ENCODE measurements at regions not wholly inside any gene's neighbourhood (a gene's known extent, or its start where the extent isn't known, plus 50 kb on each side); places are given as distances from the start of the nearest gene placed in this dataset.

- Histone ChIP-seq H3F3A (ENCODE audit: control insufficient read depth, insufficient read depth) (no peaks in the 10 kb centered on the region), H3K4me3 (ENCODE audit: low read length) (no peak overlapping the region), H4K20me1 (ENCODE audit: control insufficient read depth, insufficient read depth, low read depth, low read length) (no peaks in the 10 kb centered on the region), H3K27ac (ENCODE audit: low read depth, low read length) (no peak overlapping the region), H3K9me3 (ENCODE audit: control insufficient read depth, insufficient read depth, low read length) (no peaks in the 10 kb centered on the region), H3K27me3 (ENCODE audit: control insufficient read depth, low read length) (no peaks in the 10 kb centered on the region), H3K4me2 (ENCODE audit: low read length) (no peak overlapping the region), H3K4me1 (ENCODE audit: control insufficient read depth, low read length) (no peaks in the 10 kb centered on the region), H3K36me3 (ENCODE audit: control insufficient read depth, low read length) (no peaks in the 10 kb centered on the region), H3K79me2 (ENCODE audit: control insufficient read depth, low read length) (no peaks in the 10 kb centered on the region), H3K9me2 (replicated peaks; ENCODE audit: control insufficient read depth, low read length) (no peaks in the 10 kb centered on the region)
- TF ChIP-seq EZH2phosphoT487 (IDR thresholded peaks at IDR 0.05; ENCODE audit: borderline replicate concordance, low read length) (no peak), CTCF (IDR thresholded peaks at IDR 0.05; ENCODE audit: low read depth, low read length, poor library complexity, severe bottlenecking) (no peak)
Observed at GRCh38 chr5:118606940-118607339, 381.4 kb downstream of the DTWD2 start.

GRCh38 chr5:118605761-118606160 lies 382.6 kb downstream of the DTWD2 start:
- no peaks in the 10 kb centered on the region for H3K4me1 ChIP-seq (ENCODE audit: control insufficient read depth, low read length)
- H3K9me2 ChIP-seq (replicated peaks; ENCODE audit: control insufficient read depth, low read length) = no peaks in the 10 kb centered on the region
- H3K4me3 ChIP-seq (ENCODE audit: low read length) = no peak overlapping the region
- H3K79me2 ChIP-seq (ENCODE audit: control insufficient read depth, low read length) = no peaks in the 10 kb centered on the region
- no peaks in the 10 kb centered on the region for H3K36me3 ChIP-seq (ENCODE audit: control insufficient read depth, low read length)
- no peaks in the 10 kb centered on the region for H4K20me1 ChIP-seq (ENCODE audit: control insufficient read depth, insufficient read depth, low read depth, low read length)
- no peaks in the 10 kb centered on the region for H3K9me3 ChIP-seq (ENCODE audit: control insufficient read depth, insufficient read depth, low read length)
- H3K27me3 ChIP-seq (ENCODE audit: control insufficient read depth, low read length) = no peaks in the 10 kb centered on the region
- TF ChIP-seq CTCF (IDR thresholded peaks at IDR 0.05; ENCODE audit: low read depth, low read length, poor library complexity, severe bottlenecking) = no peak
- TF ChIP-seq EZH2phosphoT487 (IDR thresholded peaks at IDR 0.05; ENCODE audit: borderline replicate concordance, low read length) = no peak
- no peak overlapping the region for H3K27ac ChIP-seq (ENCODE audit: low read depth, low read length)
- no peaks in the 10 kb centered on the region for H3F3A ChIP-seq (ENCODE audit: control insufficient read depth, insufficient read depth)
- H3K4me2 ChIP-seq (ENCODE audit: low read length) = no peak overlapping the region

- no peak overlapping the region for H3K4me3 ChIP-seq (ENCODE audit: low read length)
- no peaks in the 10 kb centered on the region for H3K9me2 ChIP-seq (replicated peaks; ENCODE audit: control insufficient read depth, low read length)
- no peaks in the 10 kb centered on the region for H3K27me3 ChIP-seq (ENCODE audit: control insufficient read depth, low read length)
- no peak for TF ChIP-seq EZH2phosphoT487 (IDR thresholded peaks at IDR 0.05; ENCODE audit: borderline replicate concordance, low read length)
- TF ChIP-seq CTCF (IDR thresholded peaks at IDR 0.05; ENCODE audit: low read depth, low read length, poor library complexity, severe bottlenecking) = no peak
- no peak overlapping the region for H3K4me2 ChIP-seq (ENCODE audit: low read length)
- no peaks in the 10 kb centered on the region for H3K79me2 ChIP-seq (ENCODE audit: control insufficient read depth, low read length)
- H3K27ac ChIP-seq (ENCODE audit: low read depth, low read length) = no peak overlapping the region
- no peaks in the 10 kb centered on the region for H3K9me3 ChIP-seq (ENCODE audit: control insufficient read depth, insufficient read depth, low read length)
- H3K4me1 ChIP-seq (ENCODE audit: control insufficient read depth, low read length) = no peaks in the 10 kb centered on the region
- no peaks in the 10 kb centered on the region for H4K20me1 ChIP-seq (ENCODE audit: control insufficient read depth, insufficient read depth, low read depth, low read length)
- no peaks in the 10 kb centered on the region for H3K36me3 ChIP-seq (ENCODE audit: control insufficient read depth, low read length)
- no peaks in the 10 kb centered on the region for H3F3A ChIP-seq (ENCODE audit: control insufficient read depth, insufficient read depth)
Observed at GRCh38 chr5:118604106-118604505, 384.2 kb downstream of the DTWD2 start.

- H3K9me3 ChIP-seq (ENCODE audit: control insufficient read depth, insufficient read depth, low read length) = no peaks in the 10 kb centered on the region
- no peaks in the 10 kb centered on the region for H3K79me2 ChIP-seq (ENCODE audit: control insufficient read depth, low read length)
- no peak overlapping the region for H3K4me2 ChIP-seq (ENCODE audit: low read length)
- TF ChIP-seq EZH2phosphoT487 (IDR thresholded peaks at IDR 0.05; ENCODE audit: borderline replicate concordance, low read length) = no peak
- TF ChIP-seq CTCF (IDR thresholded peaks at IDR 0.05; ENCODE audit: low read depth, low read length, poor library complexity, severe bottlenecking) = no peak
- H3K9me2 ChIP-seq (replicated peaks; ENCODE audit: control insufficient read depth, low read length) = no peaks in the 10 kb centered on the region
- H3K4me3 ChIP-seq (ENCODE audit: low read length) = no peak overlapping the region
- no peaks in the 10 kb centered on the region for H3K4me1 ChIP-seq (ENCODE audit: control insufficient read depth, low read length)
- H3K36me3 ChIP-seq (ENCODE audit: control insufficient read depth, low read length) = no peaks in the 10 kb centered on the region
- no peaks in the 10 kb centered on the region for H3K27me3 ChIP-seq (ENCODE audit: control insufficient read depth, low read length)
- H4K20me1 ChIP-seq (ENCODE audit: control insufficient read depth, insufficient read depth, low read depth, low read length) = no peaks in the 10 kb centered on the region
- H3K27ac ChIP-seq (ENCODE audit: low read depth, low read length) = no peak overlapping the region
- H3F3A ChIP-seq (ENCODE audit: control insufficient read depth, insufficient read depth) = no peaks in the 10 kb centered on the region
Observed at GRCh38 chr5:118603278-118603677, 385.1 kb downstream of the DTWD2 start.
